ENCODE measurements at regions not wholly inside any gene's neighbourhood (a gene's known extent, or its start where the extent isn't known, plus 50 kb on each side); places are given as distances from the start of the nearest gene placed in this dataset.

GRCh38 chr18:44041553-44041952, 639.1 kb upstream of the SETBP1 start:
- Histone ChIP-seq H3K4me1 (no peaks in the 10 kb centered on the region), H3K9me3 (no peaks in the 10 kb centered on the region), H3K27me3 (no peaks in the 10 kb centered on the region), H3K36me3 (no peaks in the 10 kb centered on the region), H3K27ac (no peak overlapping the region), H3K4me3 (no peak overlapping the region)
- TF ChIP-seq CTCF (IDR thresholded peaks at IDR 0.05 in 4 of 5, conservative IDR thresholded peaks at IDR 0.05 in 1 of 5) (no peak), POLR2A (IDR thresholded peaks at IDR 0.05) (no peak)
- DNase-seq (no peak), ATAC-seq (no peak)
- in situ Hi-C loops (cut with MboI; ENCODE audit: low sequenced_read_pairs in 4 of 4) (no loop called here), intact Hi-C loops (cut with DNase I; ENCODE audit: low total_unique reads) (no loop called here)

- Histone ChIP-seq H3K27me3 (no peaks in the 10 kb centered on the region), H3K4me1 (no peaks in the 10 kb centered on the region), H3K27ac (no peak overlapping the region), H3K4me3 (no peak overlapping the region), H3K36me3 (no peaks in the 10 kb centered on the region), H3K9me3 (no peaks in the 10 kb centered on the region)
- ATAC-seq (no peak), DNase-seq (no peak)
- no peak for TF ChIP-seq POLR2A (IDR thresholded peaks at IDR 0.05)
- TF ChIP-seq CTCF (IDR thresholded peaks at IDR 0.05 in 4 of 5, conservative IDR thresholded peaks at IDR 0.05 in 1 of 5), result no peak
- in situ Hi-C loops (cut with MboI; ENCODE audit: low sequenced_read_pairs in 4 of 4), result no loop called here
- intact Hi-C loops (cut with DNase I; ENCODE audit: low total_unique reads), result no loop called here
These were observed 638.7 kb upstream of the SETBP1 start for GRCh38 chr18:44041961-44042360.

- no peak overlapping the region for H3K27ac ChIP-seq
- H3K4me3 ChIP-seq, result no peak overlapping the region
- DNase-seq (no peak), ATAC-seq (no peak)
- in situ Hi-C loops (cut with MboI; ENCODE audit: low sequenced_read_pairs in 4 of 4), result no loop called here
- intact Hi-C loops (cut with DNase I; ENCODE audit: low total_unique reads), result no loop called here
- H3K27me3 ChIP-seq, result no peaks in the 10 kb centered on the region
- no peaks in the 10 kb centered on the region for H3K9me3 ChIP-seq
- peaks cover 1 to 2% of the 10 kb centered on the region in 2 donors for H3K4me1 ChIP-seq
- no peaks in the 10 kb centered on the region for H3K36me3 ChIP-seq
- TF ChIP-seq CTCF (IDR thresholded peaks at IDR 0.05 in 4 of 5, conservative IDR thresholded peaks at IDR 0.05 in 1 of 5) (no peak), POLR2A (IDR thresholded peaks at IDR 0.05) (no peak)
These were observed 634.2 kb upstream of the SETBP1 start for GRCh38 chr18:44046376-44046975.

- intact Hi-C loops (cut with DNase I; ENCODE audit: low total_unique reads) (no loop called here), in situ Hi-C loops (cut with MboI; ENCODE audit: low sequenced_read_pairs in 4 of 4) (no loop called here)
- DNase-seq (no peak), ATAC-seq (no peak)
- H3K4me3 ChIP-seq, result no peak overlapping the region
- no peak overlapping the region for H3K27ac ChIP-seq
- no peaks in the 10 kb centered on the region for H3K36me3 ChIP-seq
- no peaks in the 10 kb centered on the region for H3K27me3 ChIP-seq
- TF ChIP-seq POLR2A (IDR thresholded peaks at IDR 0.05) (no peak), CTCF (IDR thresholded peaks at IDR 0.05 in 4 of 5, conservative IDR thresholded peaks at IDR 0.05 in 1 of 5) (no peak)
- H3K4me1 ChIP-seq, result peaks cover 3 to 9% of the 10 kb centered on the region in 2 donors
- no peaks in the 10 kb centered on the region for H3K9me3 ChIP-seq
These were observed 633.1 kb upstream of the SETBP1 start for GRCh38 chr18:44047585-44047984.

- DNase-seq, result no peak
- Histone ChIP-seq H3K36me3 (no peaks in the 10 kb centered on the region), H3K27ac (no peak overlapping the region), H3K9me3 (no peaks in the 10 kb centered on the region), H3K4me1 (peaks cover 3 to 9% of the 10 kb centered on the region in 2 donors), H3K4me3 (no peak overlapping the region), H3K27me3 (no peaks in the 10 kb centered on the region)
- ATAC-seq, result no peak
- in situ Hi-C loops (cut with MboI; ENCODE audit: low sequenced_read_pairs in 4 of 4) (no loop called here), intact Hi-C loops (cut with DNase I; ENCODE audit: low total_unique reads) (no loop called here)
- no peak for TF ChIP-seq POLR2A (IDR thresholded peaks at IDR 0.05)
- TF ChIP-seq CTCF (IDR thresholded peaks at IDR 0.05 in 4 of 5, conservative IDR thresholded peaks at IDR 0.05 in 1 of 5), result no peak
These were observed 632.3 kb upstream of the SETBP1 start for GRCh38 chr18:44048435-44048834.
